Smooth muscle cell (in vitro differentiated cells): ENCODE measurements at regions not wholly inside any gene's neighbourhood (a gene's known extent, or its start where the extent isn't known, plus 50 kb on each side); places are given as distances from the start of the nearest gene placed in this dataset.

ENCODE experiments used
- DNase-seq: peaks from one replicate; lab custom pipeline; 2025; ENCODE audit not compliant: unreplicated experiment; lab: John Stamatoyannopoulos, UW
- H2AFZ ChIP-seq: fragments of 200-600 bp; sonication (generic); 2 replicates; pipeline ENCODE4 v1.6.0; 2016; ENCODE audit warnings: antibody characterized with exemption, low read depth, mild to moderate bottlenecking
- H3F3A ChIP-seq: fragments of 200-600 bp; sonication (generic); 2 replicates; pipeline ENCODE4 v1.6.0; 2017; ENCODE audit warnings: antibody characterized with exemption, low read depth
- H3K27ac ChIP-seq: fragments of 200-600 bp; sonication (generic); 2 replicates; pipeline ENCODE4 v1.5.1; 2016; ENCODE audit warnings: low read depth, mild to moderate bottlenecking
- H3K27me3 ChIP-seq: fragments of 200-600 bp; sonication (generic); 2 replicates; pipeline ENCODE4 v1.6.1; 2016; ENCODE audit warnings: low read depth, mild to moderate bottlenecking
- H3K36me3 ChIP-seq: fragments of 200-600 bp; sonication (generic); 2 replicates; pipeline ENCODE4 v1.5.1; 2016; ENCODE audit warnings: low read depth
- H3K4me1 ChIP-seq: fragments of 200-600 bp; sonication (generic); 2 replicates; pipeline ENCODE4 v1.5.1; 2016; ENCODE audit warnings: low read depth
- H3K4me2 ChIP-seq: fragments of 200-600 bp; sonication (generic); 2 replicates; pipeline ENCODE4 v1.6.0; 2016; ENCODE audit warnings: mild to moderate bottlenecking
- H3K4me3 ChIP-seq: fragments of 200-600 bp; sonication (generic); 2 replicates; pipeline ENCODE4 v1.5.1; 2016; ENCODE audit warnings: mild to moderate bottlenecking
- H3K79me2 ChIP-seq: fragments of 200-600 bp; sonication (generic); 2 replicates; pipeline ENCODE4 v1.6.0; 2016; ENCODE audit warnings: low read depth, mild to moderate bottlenecking
- H3K9ac ChIP-seq: fragments of 200-600 bp; sonication (generic); 2 replicates; pipeline ENCODE4 v1.6.0; 2016; ENCODE audit warnings: low read depth
- H3K9me3 ChIP-seq: fragments of 200-600 bp; sonication (generic); replicated peaks from 2 replicates; pipeline ENCODE4 v1.5.1; 2016; ENCODE audit warnings: low read depth
- H4K20me1 ChIP-seq: fragments of 200-600 bp; sonication (generic); 2 replicates; pipeline ENCODE4 v1.6.0; 2016; ENCODE audit warnings: low read depth
- CTCF ChIP-seq: fragments of 200-600 bp; sonication (generic); IDR thresholded peaks from 2 replicates; pipeline ENCODE4 v1.5.1; 2017; ENCODE audit warnings: borderline replicate concordance, mild to moderate bottlenecking, antibody characterized with exemption; ENCODE audit not compliant: insufficient read depth, poor library complexity, severe bottlenecking
- WGBS: methylation state at CpG from one replicate; pipeline ENCODE4 v1.1.7; 2016; ENCODE audit warnings: low lambda C conversion rate; 5-methylcytosine and 5-hydroxymethylcytosine counted together

DNA sequence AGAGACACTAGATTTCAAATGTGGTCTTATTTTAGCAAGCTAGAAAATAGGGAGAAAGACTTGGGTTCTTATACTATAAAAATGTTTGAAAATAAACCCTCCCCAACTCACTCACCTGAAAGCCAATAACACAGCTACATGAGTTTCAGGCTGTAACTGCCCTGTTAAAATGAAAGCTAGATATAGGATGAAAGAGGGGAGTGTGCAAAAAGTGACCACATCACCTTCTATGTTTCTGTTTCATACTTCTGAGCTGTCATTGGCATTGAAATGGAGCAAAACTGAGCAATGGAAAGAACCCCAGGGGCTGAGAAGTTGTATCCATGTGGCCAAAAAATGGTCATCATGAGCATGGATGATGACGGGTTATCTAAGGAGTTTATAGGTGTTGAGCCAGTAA lies 148.1 kb upstream of the TENT5A start:
- no peaks in the 10 kb centered on the region for H3K36me3 ChIP-seq
- no peak overlapping the region for H3K9ac ChIP-seq
- H3K9me3 ChIP-seq: no peaks in the 10 kb centered on the region
- H3K4me3 ChIP-seq: no peak overlapping the region
- peak overlapping the region; percentile 38 for H2AFZ ChIP-seq
- H3F3A ChIP-seq: peaks cover 8% of the 10 kb centered on the region
- DNase-seq: no peak
- H3K4me2 ChIP-seq: no peak overlapping the region
- WGBS: 100% methylated on average over 1 of the region's 1 CpG
- peaks cover 8% of the 10 kb centered on the region for H3K4me1 ChIP-seq
- no peaks in the 10 kb centered on the region for H4K20me1 ChIP-seq
- no peak for TF ChIP-seq CTCF
- H3K79me2 ChIP-seq: no peaks in the 10 kb centered on the region
- H3K27ac ChIP-seq: no peak overlapping the region
- H3K27me3 ChIP-seq: no peaks in the 10 kb centered on the region

- Histone ChIP-seq H2AFZ (peak overlapping the region; percentile 58), H3K4me3 (no peak overlapping the region), H3F3A (peaks cover 29% of the 10 kb centered on the region), H3K27ac (peak overlapping the region; percentile 98), H3K9me3 (no peaks in the 10 kb centered on the region), H3K4me1 (peaks cover 35% of the 10 kb centered on the region), H3K36me3 (no peaks in the 10 kb centered on the region), H3K79me2 (no peaks in the 10 kb centered on the region), H3K4me2 (peak overlapping the region; percentile 73), H3K9ac (no peak overlapping the region), H3K27me3 (no peaks in the 10 kb centered on the region), H4K20me1 (no peaks in the 10 kb centered on the region)
- TF ChIP-seq CTCF: no peak
- no peak for DNase-seq
- WGBS: 28% methylated on average over 4 of the region's 4 CpGs
Observed at GRCh38 chr6:81897793-81898192, 145.3 kb upstream of the TENT5A start.

GRCh38 chr6:81896525-81897503 lies 144.3 kb upstream of the TENT5A start:
- Histone ChIP-seq H3F3A (peaks cover 32% of the 10 kb centered on the region), H3K4me1 (peaks cover 41% of the 10 kb centered on the region), H2AFZ (no peak overlapping the region), H3K9me3 (no peaks in the 10 kb centered on the region), H3K9ac (peak overlapping the region; percentile 38), H3K79me2 (no peaks in the 10 kb centered on the region), H3K27me3 (no peaks in the 10 kb centered on the region), H3K27ac (peak overlapping the region; percentile 98), H3K36me3 (no peaks in the 10 kb centered on the region), H3K4me3 (no peak overlapping the region), H4K20me1 (no peaks in the 10 kb centered on the region), H3K4me2 (peak overlapping the region; percentile 73)
- 88% methylated on average over 7 of the region's 7 CpGs for WGBS
- TF ChIP-seq CTCF: no peak
- no peak for DNase-seq
